IPS DF 6.9 (cell line): ENCODE measurements at regions not wholly inside any gene's neighbourhood (a gene's known extent, or its start where the extent isn't known, plus 50 kb on each side); places are given as distances from the start of the nearest gene placed in this dataset.

ENCODE experiments used
- DNase-seq: peaks from one replicate; pipeline ENCODE4 v3.0.0-alpha.2; 2013; ENCODE audit warnings: low read depth, low spot score
- H3K27ac ChIP-seq: one replicate; pipeline ENCODE4 v1.5.1; 2013; ENCODE audit warnings: low read length, control low read depth
- H3K27me3 ChIP-seq: 2 replicates; pipeline ENCODE4 v1.6.1; 2013; ENCODE audit warnings: mild to moderate bottlenecking, low read length; ENCODE audit not compliant: control insufficient read depth, insufficient read depth
- H3K36me3 ChIP-seq: 2 replicates; pipeline ENCODE4 v1.6.1; 2013; ENCODE audit warnings: low read length; ENCODE audit not compliant: control insufficient read depth, insufficient read depth
- H3K4me1 ChIP-seq: 2 replicates; pipeline ENCODE4 v1.6.1; 2013; ENCODE audit warnings: low read length; ENCODE audit not compliant: control insufficient read depth, insufficient read depth
- H3K4me3 ChIP-seq: 2 replicates; pipeline ENCODE4 v1.5.1; 2013; ENCODE audit warnings: mild to moderate bottlenecking, low read length
- H3K9me3 ChIP-seq: 2 replicates; pipeline ENCODE4 v1.6.1; 2013; ENCODE audit warnings: low read length, inconsistent platforms; ENCODE audit not compliant: control insufficient read depth, insufficient read depth
- WGBS: extraction: QIAGEN DNeasy Blood & Tissue Kit; methylation state at CpG from one replicate; pipeline ENCODE4 v1.1.7; 2013; ENCODE audit warnings: mixed read lengths, missing lambda C conversion rate; ENCODE audit not compliant: insufficient read length, insufficient coverage; 5-methylcytosine and 5-hydroxymethylcytosine counted together

GRCh38 chr12:115474539-115475353 lies 790.8 kb upstream of the TBX3 start:
- no peak for DNase-seq
- Histone ChIP-seq H3K27me3 (no peaks in the 10 kb centered on the region), H3K9me3 (no peaks in the 10 kb centered on the region), H3K4me3 (no peak overlapping the region), H3K4me1 (0 out of 2 replicates have a peak, but pooled peaks cover 2% of the 10 kb centered on the region), H3K27ac (no peak overlapping the region), H3K36me3 (no peaks in the 10 kb centered on the region)
- WGBS, result no CpG with 5 or more reads among the region's 14 CpGs

- H3K4me3 ChIP-seq, result no peak overlapping the region
- H3K27ac ChIP-seq, result no peak overlapping the region
- DNase-seq, result no peak
- no peaks in the 10 kb centered on the region for H3K36me3 ChIP-seq
- no peaks in the 10 kb centered on the region for H3K9me3 ChIP-seq
- no peaks in the 10 kb centered on the region for H3K27me3 ChIP-seq
- H3K4me1 ChIP-seq, result 0 out of 2 replicates have a peak, but pooled peaks cover 2% of the 10 kb centered on the region
- no CpG with 5 or more reads among the region's 7 CpGs for WGBS
Measured at GRCh38 chr12:115473257-115473956, 789.4 kb upstream of the TBX3 start.

- Histone ChIP-seq H3K4me1 (0 out of 2 replicates have a peak, but pooled peaks cover 2% of the 10 kb centered on the region), H3K27ac (no peak overlapping the region)
- WGBS, result no CpG with 5 or more reads among the region's 4 CpGs
Measured at GRCh38 chr12:115472852-115473251, 788.9 kb upstream of the TBX3 start.

GRCh38 chr12:115470977-115471376 lies 787.0 kb upstream of the TBX3 start:
- no peaks in the 10 kb centered on the region for H3K9me3 ChIP-seq
- 0 out of 2 replicates have a peak, but pooled peaks cover 2% of the 10 kb centered on the region for H3K4me1 ChIP-seq
- H3K4me3 ChIP-seq, result no peak overlapping the region
- no peaks in the 10 kb centered on the region for H3K36me3 ChIP-seq
- no peak for DNase-seq
- no CpG with 5 or more reads among the region's 4 CpGs for WGBS
- H3K27me3 ChIP-seq, result no peaks in the 10 kb centered on the region
- no peak overlapping the region for H3K27ac ChIP-seq

More at GRCh38 chr12:115472852-115473251, 788.9 kb upstream of the TBX3 start:
- DNase-seq, result no peak
- Histone ChIP-seq H3K9me3 (no peaks in the 10 kb centered on the region), H3K36me3 (no peaks in the 10 kb centered on the region), H3K4me3 (no peak overlapping the region), H3K27me3 (no peaks in the 10 kb centered on the region)

GRCh38 chr12:115470526-115470925 lies 786.6 kb upstream of the TBX3 start:
- Histone ChIP-seq H3K27ac (no peak overlapping the region), H3K4me1 (0 out of 2 replicates have a peak, but pooled peaks cover 2% of the 10 kb centered on the region), H3K36me3 (no peaks in the 10 kb centered on the region), H3K4me3 (no peak overlapping the region), H3K27me3 (no peaks in the 10 kb centered on the region), H3K9me3 (no peaks in the 10 kb centered on the region)
- DNase-seq, result no peak
- WGBS, result no CpG with 5 or more reads among the region's 11 CpGs

- DNase-seq, result no peak
Measured at GRCh38 chr12:115468087-115468510, 784.1 kb upstream of the TBX3 start.

GRCh38 chr12:115467531-115467930 lies 783.6 kb upstream of the TBX3 start:
- 0 out of 2 replicates have a peak, but pooled peaks cover 2% of the 10 kb centered on the region for H3K4me1 ChIP-seq
- H3K27ac ChIP-seq, result no peak overlapping the region
- no CpG with 5 or more reads among the region's 2 CpGs for WGBS
- no peak overlapping the region for H3K4me3 ChIP-seq
- no peaks in the 10 kb centered on the region for H3K9me3 ChIP-seq
- H3K36me3 ChIP-seq, result no peaks in the 10 kb centered on the region
- DNase-seq, result no peak
- H3K27me3 ChIP-seq, result no peaks in the 10 kb centered on the region

More at GRCh38 chr12:115468087-115468510, 784.1 kb upstream of the TBX3 start:
- Histone ChIP-seq H3K4me3 (no peak overlapping the region), H3K27ac (no peak overlapping the region), H3K4me1 (0 out of 2 replicates have a peak, but pooled peaks cover 2% of the 10 kb centered on the region), H3K27me3 (no peaks in the 10 kb centered on the region), H3K36me3 (no peaks in the 10 kb centered on the region), H3K9me3 (no peaks in the 10 kb centered on the region)
- no CpG with 5 or more reads among the region's 4 CpGs for WGBS

- no peak overlapping the region for H3K4me3 ChIP-seq
- no peaks in the 10 kb centered on the region for H3K4me1 ChIP-seq
- no peaks in the 10 kb centered on the region for H3K9me3 ChIP-seq
- DNase-seq, result no peak
- no peak overlapping the region for H3K27ac ChIP-seq
- WGBS, result no CpG with 5 or more reads among the region's 4 CpGs
- H3K27me3 ChIP-seq, result no peaks in the 10 kb centered on the region
- H3K36me3 ChIP-seq, result no peaks in the 10 kb centered on the region
Measured at GRCh38 chr12:115466076-115466475, 782.1 kb upstream of the TBX3 start.

GRCh38 chr12:115464661-115465060 lies 780.7 kb upstream of the TBX3 start:
- no peak overlapping the region for H3K27ac ChIP-seq
- DNase-seq, result no peak
- H3K9me3 ChIP-seq, result no peaks in the 10 kb centered on the region
- no peaks in the 10 kb centered on the region for H3K36me3 ChIP-seq
- H3K27me3 ChIP-seq, result no peaks in the 10 kb centered on the region
- H3K4me1 ChIP-seq, result no peaks in the 10 kb centered on the region
- no CpG with 5 or more reads among the region's 7 CpGs for WGBS
- H3K4me3 ChIP-seq, result no peak overlapping the region

GRCh38 chr12:115464111-115464581 lies 780.2 kb upstream of the TBX3 start:
- no peaks in the 10 kb centered on the region for H3K36me3 ChIP-seq
- no peaks in the 10 kb centered on the region for H3K27me3 ChIP-seq
- no peak overlapping the region for H3K4me3 ChIP-seq
- H3K4me1 ChIP-seq, result no peaks in the 10 kb centered on the region
- no CpG with 5 or more reads among the region's 9 CpGs for WGBS
- H3K27ac ChIP-seq, result no peak overlapping the region
- no peaks in the 10 kb centered on the region for H3K9me3 ChIP-seq
- DNase-seq, result no peak
